B cell (primary cell): ENCODE measurements at regions not wholly inside any gene's neighbourhood (a gene's known extent, or its start where the extent isn't known, plus 50 kb on each side); places are given as distances from the start of the nearest gene placed in this dataset.

ENCODE experiments used
- ATAC-seq: fragments of 200-7000 bp; cut with Tn5 transposase; one replicate; pipeline ENCODE4 v1.10.0; 2021; ENCODE audit warnings: low read depth, mild to moderate bottlenecking, moderate number of reproducible peaks, moderate library complexity
- CTCF ChIA-PET: fragments of 350-600 bp; sonication (Branson Sonifier 250); formaldehyde crosslinking; loops from one replicate; lab custom pipeline; 2021; ENCODE audit warnings: antibody characterized with exemption, inconsistent platforms; lab: Charles Lee
- POLR2A ChIA-PET: fragments of 350-600 bp; sonication (Branson Sonifier 250); formaldehyde crosslinking; loops from one replicate; lab custom pipeline; 2021; ENCODE audit warnings: antibody characterized with exemption; lab: Charles Lee
- DNase-seq: peaks from one replicate; pipeline ENCODE4 v3.0.0; 2013
- H2AFZ ChIP-seq: 2 replicates; pipeline ENCODE4 v1.6.1; 2012; ENCODE audit warnings: mild to moderate bottlenecking, low read depth, low read length; ENCODE audit not compliant: insufficient read depth, poor library complexity, severe bottlenecking
- H3K27ac ChIP-seq, 2 donors: 1 replicate in 1 of 2; 2 replicates in 1 of 2; pipeline ENCODE4 v1.5.1; 2012 to 2013; ENCODE audit warnings: low read length in 2 of 2, mild to moderate bottlenecking in 2 of 2, moderate library complexity in 1 of 2
- H3K27me3 ChIP-seq, 4 experiments: fragments of 200-600 bp in 1 of 4; sonication (generic) in 1 of 4; replicated peaks in 1 of 4; 1 replicate in 2 of 4; 2 replicates in 2 of 4; pipeline versions ENCODE4 v1.6.1 to v1.7.0; 2013 to 2016; ENCODE audit warnings: low read length in 3 of 4, mild to moderate bottlenecking in 2 of 4, mixed read lengths in 1 of 4, moderate library complexity in 1 of 4; ENCODE audit not compliant: insufficient read depth in 4 of 4, control insufficient read depth in 3 of 4; ENCODE audit errors: control extremely low read depth in 1 of 4
- H3K36me3 ChIP-seq, 2 experiments: replicated peaks in 1 of 2; 1 replicate in 1 of 2; 2 replicates in 1 of 2; pipeline versions ENCODE4 v1.6.1 to v1.7.1; 2013; ENCODE audit warnings: low read length in 1 of 2; ENCODE audit not compliant: insufficient read depth in 2 of 2, control insufficient read depth in 1 of 2; ENCODE audit errors: control extremely low read depth in 1 of 2, extremely low read depth in 1 of 2
- H3K4me1 ChIP-seq, 2 donors: fragments of 200-600 bp in 1 of 2; sonication (generic) in 1 of 2; 1 replicate in 1 of 2; 2 replicates in 1 of 2; pipeline versions ENCODE4 v1.5.1 to v1.6.1; 2013 to 2017; ENCODE audit warnings: low read length in 2 of 2; ENCODE audit not compliant: control insufficient read depth in 2 of 2, insufficient read depth in 2 of 2
- H3K4me2 ChIP-seq: replicated peaks from 2 replicates; pipeline ENCODE3; 2012; ENCODE audit warnings: mild to moderate bottlenecking, low read depth, low read length; ENCODE audit not compliant: poor library complexity, severe bottlenecking
- H3K4me3 ChIP-seq, 5 experiments: fragments of 200-600 bp in 1 of 5; sonication (generic) in 1 of 5; 1 replicate in 3 of 5; 2 replicates in 2 of 5; pipeline versions ENCODE4 v1.5.1 to v1.7.0; 2011 to 2016; ENCODE audit warnings: low read length in 4 of 5, mild to moderate bottlenecking in 4 of 5, low read depth in 2 of 5, control low read depth in 1 of 5, moderate library complexity in 1 of 5; ENCODE audit not compliant: insufficient read depth in 1 of 5; ENCODE audit errors: control extremely low read depth in 1 of 5, extremely low read depth in 1 of 5
- H3K79me2 ChIP-seq: fragments of 200-600 bp; sonication (generic); one replicate; pipeline ENCODE4 v1.6.0; 2016; ENCODE audit warnings: low read length; ENCODE audit not compliant: control insufficient read depth, insufficient read depth
- H3K9ac ChIP-seq: fragments of 200-600 bp; sonication (generic); 2 replicates; pipeline ENCODE4 v1.6.1; 2017; ENCODE audit warnings: mild to moderate bottlenecking, low read length, moderate library complexity
- H3K9me3 ChIP-seq, 3 donors: one replicate each; pipeline versions ENCODE4 v1.6.1 to v1.7.1; 2013; ENCODE audit warnings: low read length in 2 of 3; ENCODE audit not compliant: control insufficient read depth in 2 of 3, insufficient read depth in 1 of 3; ENCODE audit errors: control extremely low read depth in 1 of 3
- H4K20me1 ChIP-seq: 2 replicates; pipeline ENCODE4 v1.6.0; 2012; ENCODE audit warnings: mild to moderate bottlenecking, low read length; ENCODE audit not compliant: insufficient read depth, control insufficient read depth, poor library complexity, severe bottlenecking
- H3K27ac Mint-ChIP-seq: one replicate; pipeline ENCODE4 v1.8.0; 2021; ENCODE audit warnings: mixed read lengths
- H3K27me3 Mint-ChIP-seq: one replicate; pipeline ENCODE4 v1.8.0; 2021; ENCODE audit warnings: mixed read lengths
- H3K4me1 Mint-ChIP-seq: one replicate; pipeline ENCODE4 v1.8.0; 2021; ENCODE audit warnings: mixed read lengths
- H3K4me3 Mint-ChIP-seq: one replicate; pipeline ENCODE4 v1.8.0; 2021; ENCODE audit warnings: mixed read lengths
- H3K9me3 Mint-ChIP-seq: one replicate; pipeline ENCODE4 v1.8.0; 2022; ENCODE audit warnings: mixed read lengths; ENCODE audit not compliant: insufficient read depth
- EZH2 ChIP-seq: IDR thresholded peaks from 2 replicates; pipeline ENCODE4 v1.6.1; 2012; ENCODE audit warnings: borderline replicate concordance, low read depth, mild to moderate bottlenecking, moderate library complexity, low read length; ENCODE audit not compliant: insufficient read depth, poor library complexity, severe bottlenecking
- WGBS: methylation state at CpG from one replicate; pipeline ENCODE4 v1.1.5; 2013; ENCODE audit warnings: missing lambda C conversion rate; ENCODE audit not compliant: insufficient coverage; 5-methylcytosine and 5-hydroxymethylcytosine counted together
- intact Hi-C: fragments of 100-400 bp; cut with micrococcal nuclease; formaldehyde crosslinking; loops from one replicate; pipeline ENCODE4 v1.10.0; 2022
- TF ChIP-seq, protein P1 (sequence below): fragments of 200-600 bp; IDR thresholded peaks from one replicate; pipeline ENCODE4 v1.8.0; 2022; ENCODE audit warnings: antibody characterized with exemption, mild to moderate bottlenecking

- DNase-seq (no peak), ATAC-seq (no peak)
- Histone ChIP-seq H3K4me3 (no peak overlapping the region), H3K79me2 (no peaks in the 10 kb centered on the region), H3K9ac (no peak overlapping the region), H3K4me2 (no peak overlapping the region), H3K9me3 (no peaks in the 10 kb centered on the region), H3K27me3 (no peaks in the 10 kb centered on the region), H3K4me1 (no peaks in the 10 kb centered on the region), H3K36me3 (no peaks in the 10 kb centered on the region), H2AFZ (no peak overlapping the region), H3K27ac (no peak overlapping the region), H4K20me1 (no peaks in the 10 kb centered on the region)
- no CpG with 5 or more reads among the region's 2 CpGs for WGBS
- CTCF ChIA-PET = no interaction called here
- H3K4me1 Mint-ChIP-seq = no peaks in the 10 kb centered on the region
- intact Hi-C loops = no loop called here
- H3K27ac Mint-ChIP-seq = no peak overlapping the region
- H3K9me3 Mint-ChIP-seq = no peaks in the 10 kb centered on the region
- H3K27me3 Mint-ChIP-seq = no peaks in the 10 kb centered on the region
- no peak for TF ChIP-seq EZH2
- TF ChIP-seq, protein P1, sequence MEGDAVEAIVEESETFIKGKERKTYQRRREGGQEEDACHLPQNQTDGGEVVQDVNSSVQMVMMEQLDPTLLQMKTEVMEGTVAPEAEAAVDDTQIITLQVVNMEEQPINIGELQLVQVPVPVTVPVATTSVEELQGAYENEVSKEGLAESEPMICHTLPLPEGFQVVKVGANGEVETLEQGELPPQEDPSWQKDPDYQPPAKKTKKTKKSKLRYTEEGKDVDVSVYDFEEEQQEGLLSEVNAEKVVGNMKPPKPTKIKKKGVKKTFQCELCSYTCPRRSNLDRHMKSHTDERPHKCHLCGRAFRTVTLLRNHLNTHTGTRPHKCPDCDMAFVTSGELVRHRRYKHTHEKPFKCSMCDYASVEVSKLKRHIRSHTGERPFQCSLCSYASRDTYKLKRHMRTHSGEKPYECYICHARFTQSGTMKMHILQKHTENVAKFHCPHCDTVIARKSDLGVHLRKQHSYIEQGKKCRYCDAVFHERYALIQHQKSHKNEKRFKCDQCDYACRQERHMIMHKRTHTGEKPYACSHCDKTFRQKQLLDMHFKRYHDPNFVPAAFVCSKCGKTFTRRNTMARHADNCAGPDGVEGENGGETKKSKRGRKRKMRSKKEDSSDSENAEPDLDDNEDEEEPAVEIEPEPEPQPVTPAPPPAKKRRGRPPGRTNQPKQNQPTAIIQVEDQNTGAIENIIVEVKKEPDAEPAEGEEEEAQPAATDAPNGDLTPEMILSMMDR = no peak
- POLR2A ChIA-PET = no interaction called here
- no peak overlapping the region for H3K4me3 Mint-ChIP-seq
Measured at GRCh38 chrX:22882543-22882942, 117.2 kb upstream of the DDX53 start.

- no peaks in the 10 kb centered on the region for H3K79me2 ChIP-seq
- no peak overlapping the region for H3K9ac ChIP-seq
- no peak overlapping the region for H3K4me3 Mint-ChIP-seq
- no peaks in the 10 kb centered on the region for H3K36me3 ChIP-seq
- H4K20me1 ChIP-seq = no peaks in the 10 kb centered on the region
- H3K4me3 ChIP-seq = no peak overlapping the region
- ATAC-seq (no peak), DNase-seq (no peak)
- intact Hi-C loops = no loop called here
- no peak overlapping the region for H2AFZ ChIP-seq
- H3K9me3 ChIP-seq = no peaks in the 10 kb centered on the region
- no peak for TF ChIP-seq EZH2
- TF ChIP-seq, protein P1 = no peak
- CTCF ChIA-PET = no interaction called here
- H3K27me3 Mint-ChIP-seq = no peaks in the 10 kb centered on the region
- no peak overlapping the region for H3K27ac ChIP-seq
- H3K9me3 Mint-ChIP-seq = no peaks in the 10 kb centered on the region
- H3K27me3 ChIP-seq = no peaks in the 10 kb centered on the region
- POLR2A ChIA-PET = no interaction called here
- no peak overlapping the region for H3K27ac Mint-ChIP-seq
- no peaks in the 10 kb centered on the region for H3K4me1 ChIP-seq
- no peaks in the 10 kb centered on the region for H3K4me1 Mint-ChIP-seq
- no peak overlapping the region for H3K4me2 ChIP-seq
- WGBS = 12% methylated on average over 3 of the region's 3 CpGs
Measured at GRCh38 chrX:22889819-22890218, 109.9 kb upstream of the DDX53 start.
